H1 (cell line): ENCODE measurements at regions not wholly inside any gene's neighbourhood (a gene's known extent, or its start where the extent isn't known, plus 50 kb on each side); places are given as distances from the start of the nearest gene placed in this dataset.

Experiments
- CTCF ChIA-PET: fragments of 300-600 bp; sonication (Branson Sonifier 250); formaldehyde crosslinking; loops from one replicate; lab custom pipeline; 2021; ENCODE audit not compliant: partially characterized antibody; lab: Charles Lee
- POLR2A ChIA-PET: fragments of 300-600 bp; sonication (Branson Sonifier 250); formaldehyde crosslinking; loops from one replicate; lab custom pipeline; 2021; ENCODE audit warnings: inconsistent platforms; ENCODE audit not compliant: partially characterized antibody; lab: Charles Lee
- DNase-seq, 2 experiments: peaks; one replicate each; pipeline versions ENCODE4 v3.0.0 to v3.0.0-alpha.2; 2010 to 2022; ENCODE audit warnings: low spot score in 2 of 2, low read depth in 1 of 2, mixed read lengths in 1 of 2
- FAIRE-seq: peaks from 2 replicates; lab custom pipeline; 2011; peaks lifted over from hg19 to GRCh38; lab: Jason Lieb, UNC
- H2AFZ ChIP-seq: 2 replicates; pipeline ENCODE4 v1.8.1; 2012; ENCODE audit warnings: low read length, inconsistent platforms
- H2AK5ac ChIP-seq: 2 replicates; pipeline ENCODE4 v1.6.1; 2013; ENCODE audit warnings: low read depth, low read length
- H2BK120ac ChIP-seq: replicated peaks from 2 replicates; pipeline ENCODE3; 2013; ENCODE audit warnings: low read depth, low read length, inconsistent platforms
- H2BK12ac ChIP-seq: 2 replicates; pipeline ENCODE4 v1.6.1; 2013; ENCODE audit warnings: low read depth, low read length
- H2BK15ac ChIP-seq: 2 replicates; pipeline ENCODE4 v1.6.1; 2013; ENCODE audit warnings: low read length
- H2BK20ac ChIP-seq: 2 replicates; pipeline ENCODE4 v1.6.1; 2013; ENCODE audit warnings: low read length
- H2BK5ac ChIP-seq: 2 replicates; pipeline ENCODE4 v1.6.1; 2013; ENCODE audit warnings: low read depth, low read length
- H3K14ac ChIP-seq: 2 replicates; pipeline ENCODE4 v1.6.1; 2013; ENCODE audit warnings: inconsistent platforms; ENCODE audit not compliant: insufficient read length
- H3K18ac ChIP-seq: 2 replicates; pipeline ENCODE4 v1.6.1; 2013; ENCODE audit warnings: low read length; ENCODE audit errors: extremely low read depth
- H3K23ac ChIP-seq: 2 replicates; pipeline ENCODE4 v1.6.1; 2013; ENCODE audit warnings: inconsistent platforms; ENCODE audit not compliant: insufficient read length
- H3K23me2 ChIP-seq: 2 replicates; pipeline ENCODE4 v1.6.1; 2013; ENCODE audit warnings: low read depth, low read length
- H3K27ac ChIP-seq: 2 replicates; pipeline ENCODE4 v1.6.1; 2011; ENCODE audit warnings: low read depth, low read length, inconsistent platforms
- H3K27me3 ChIP-seq, 4 experiments: replicated peaks in 1 of 4; 1 replicate in 1 of 4; 2 replicates in 3 of 4; pipeline versions ENCODE4 v1.6.1 to v1.8.1; 2011 to 2013; ENCODE audit warnings: low read length in 3 of 4, mild to moderate bottlenecking in 3 of 4, inconsistent platforms in 2 of 4, mixed read lengths in 2 of 4, moderate library complexity in 1 of 4; ENCODE audit not compliant: control insufficient read depth in 3 of 4, insufficient read depth in 3 of 4; ENCODE audit errors: extremely low read depth in 1 of 4
- H3K36me3 ChIP-seq, 4 experiments: 2 replicates each; pipeline versions ENCODE4 v1.6.1 to v1.8.1; 2011 to 2013; ENCODE audit warnings: mild to moderate bottlenecking in 4 of 4, low read length in 3 of 4, moderate library complexity in 2 of 4, control low read depth in 1 of 4, inconsistent platforms in 1 of 4; ENCODE audit not compliant: insufficient read depth in 4 of 4, control insufficient read depth in 2 of 4
- H3K4ac ChIP-seq: replicated peaks from 2 replicates; pipeline ENCODE3; 2013; ENCODE audit warnings: low read length, low read depth, mixed read lengths, inconsistent platforms; ENCODE audit not compliant: insufficient read length
- H3K4me1 ChIP-seq, 4 experiments: replicated peaks in 1 of 4; 1 replicate in 1 of 4; 2 replicates in 3 of 4; pipeline versions ENCODE4 v1.6.1 to v1.8.1; 2011 to 2013; ENCODE audit warnings: low read length in 3 of 4, inconsistent platforms in 2 of 4, mixed read lengths in 1 of 4; ENCODE audit not compliant: insufficient read depth in 4 of 4, control insufficient read depth in 3 of 4
- H3K4me2 ChIP-seq, 2 experiments: 2 replicates each; pipeline versions ENCODE4 v1.6.1 to v1.8.1; 2011 to 2013; ENCODE audit warnings: low read depth in 2 of 2, low read length in 2 of 2, control low read depth in 1 of 2, inconsistent platforms in 1 of 2, mild to moderate bottlenecking in 1 of 2; ENCODE audit not compliant: insufficient read depth in 1 of 2
- H3K4me3 ChIP-seq, 4 experiments: fragments of 200-600, 300-600 bp in 1 of 4; sonication (generic), shearing (Covaris generic), sonication (Bioruptor Twin) in 1 of 4; 2 replicates each; pipeline versions ENCODE4 v1.5.1 to v1.8.1; 2011 to 2016; ENCODE audit warnings: low read length in 4 of 4, low read depth in 3 of 4, control low read depth in 2 of 4, inconsistent platforms in 2 of 4, mild to moderate bottlenecking in 2 of 4, mixed read lengths in 1 of 4, moderate library complexity in 1 of 4; ENCODE audit not compliant: insufficient read depth in 2 of 4; ENCODE audit errors: extremely low read depth in 1 of 4
- H3K56ac ChIP-seq: replicated peaks from 2 replicates; pipeline ENCODE3; 2013; ENCODE audit warnings: low read depth, mild to moderate bottlenecking, mixed read lengths, low read length, inconsistent platforms; ENCODE audit not compliant: insufficient read length
- H3K79me1 ChIP-seq: 2 replicates; pipeline ENCODE4 v1.6.1; 2013; ENCODE audit warnings: low read depth, low read length, control low read depth
- H3K79me2 ChIP-seq, 2 experiments: 2 replicates each; pipeline versions ENCODE4 v1.6.1 to v1.8.1; 2012 to 2013; ENCODE audit warnings: low read length in 2 of 2, mild to moderate bottlenecking in 2 of 2, inconsistent platforms in 1 of 2; ENCODE audit not compliant: insufficient read depth in 2 of 2, control insufficient read depth in 1 of 2
- H3K9ac ChIP-seq, 4 experiments: replicated peaks in 1 of 4; 1 replicate in 1 of 4; 2 replicates in 3 of 4; pipeline versions ENCODE4 v1.6.1 to v1.8.1; 2011 to 2013; ENCODE audit warnings: low read depth in 3 of 4, low read length in 3 of 4, control low read depth in 2 of 4, mild to moderate bottlenecking in 2 of 4, moderate library complexity in 2 of 4, inconsistent platforms in 1 of 4; ENCODE audit errors: extremely low read depth in 1 of 4
- H3K9me3 ChIP-seq, 2 experiments: 2 replicates each; pipeline versions ENCODE4 v1.6.1 to v1.8.1; 2012 to 2013; ENCODE audit warnings: mild to moderate bottlenecking in 2 of 2, moderate library complexity in 2 of 2, control low read depth in 1 of 2, inconsistent platforms in 1 of 2, low read depth in 1 of 2, low read length in 1 of 2, mixed read lengths in 1 of 2; ENCODE audit not compliant: insufficient read depth in 2 of 2
- H4K20me1 ChIP-seq, 2 experiments: replicated peaks in 1 of 2; 2 replicates each; pipeline versions ENCODE3 to v1.8.1; 2011 to 2013; ENCODE audit warnings: inconsistent platforms in 2 of 2, low read length in 2 of 2, mild to moderate bottlenecking in 1 of 2; ENCODE audit not compliant: insufficient read depth in 2 of 2, control insufficient read depth in 1 of 2
- H4K5ac ChIP-seq: 2 replicates; pipeline ENCODE4 v1.6.1; 2013; ENCODE audit warnings: low read length, low read depth, mixed read lengths, inconsistent platforms; ENCODE audit not compliant: insufficient read length
- H4K8ac ChIP-seq: 2 replicates; pipeline ENCODE4 v1.8.0; 2013; ENCODE audit warnings: mild to moderate bottlenecking, moderate library complexity, low read length, inconsistent platforms; ENCODE audit not compliant: insufficient read depth; ENCODE audit errors: extremely low read depth
- H4K91ac ChIP-seq: replicated peaks from 2 replicates; pipeline ENCODE3; 2013; ENCODE audit warnings: low read length, mixed read lengths, inconsistent platforms; ENCODE audit not compliant: insufficient read length
- CBX8 ChIP-seq: fragments of 300-800, 300-1000 bp; sonication (generic); IDR thresholded peaks from 2 replicates; pipeline ENCODE4 v1.7.1; 2016; ENCODE audit warnings: low read depth, low read length, borderline replicate concordance
- EP300 ChIP-seq, 2 experiments: IDR thresholded peaks; 1 replicate in 1 of 2; 2 replicates in 1 of 2; pipeline ENCODE4 v1.6.1; 2011 to 2012; ENCODE audit warnings: low read depth in 2 of 2, low read length in 2 of 2, mild to moderate bottlenecking in 2 of 2, borderline replicate concordance in 1 of 2, inconsistent platforms in 1 of 2, moderate library complexity in 1 of 2
- FOSL1 ChIP-seq: IDR thresholded peaks from 2 replicates; pipeline ENCODE4 v1.6.1; 2011; ENCODE audit warnings: mild to moderate bottlenecking, low read depth, low read length, moderate library complexity; ENCODE audit not compliant: insufficient read depth
- KDM1A ChIP-seq: fragments of 200-600, 300-600 bp; sonication (generic); IDR thresholded peaks from 2 replicates; pipeline ENCODE4 v1.7.1; 2016; ENCODE audit warnings: mild to moderate bottlenecking, low read length, borderline replicate concordance
- KDM4A ChIP-seq: IDR thresholded peaks from one replicate; pipeline ENCODE4 v1.7.1; 2012; ENCODE audit warnings: low read depth, mild to moderate bottlenecking, moderate library complexity, low read length, inconsistent platforms; ENCODE audit not compliant: severe bottlenecking
- KDM5A ChIP-seq: fragments of 200-600 bp; IDR thresholded peaks from 2 replicates; pipeline ENCODE4 v1.7.1; 2012; ENCODE audit warnings: mild to moderate bottlenecking, low read length, inconsistent platforms, mixed read lengths
- POLR2A ChIP-seq, 2 experiments: IDR thresholded peaks; 1 replicate in 1 of 2; 2 replicates in 1 of 2; pipeline ENCODE4 v1.6.1; 2011; ENCODE audit warnings: low read depth in 2 of 2, low read length in 2 of 2, mild to moderate bottlenecking in 2 of 2; ENCODE audit errors: control extremely low read depth in 1 of 2
- RAD21 ChIP-seq, 2 experiments: IDR thresholded peaks in 1 of 2; conservative IDR thresholded peaks in 1 of 2; 2 replicates each; pipeline ENCODE4 v1.6.1; 2011; ENCODE audit warnings: low read depth in 2 of 2, low read length in 2 of 2, improper control_type of control experiment in 1 of 2, inconsistent platforms in 1 of 2, mild to moderate bottlenecking in 1 of 2, moderate library complexity in 1 of 2
- SAP30 ChIP-seq: fragments of 300-600 bp; sonication (generic); IDR thresholded peaks from 2 replicates; pipeline ENCODE4 v1.7.1; 2012; ENCODE audit warnings: low read length, moderate library complexity, mild to moderate bottlenecking, inconsistent platforms; ENCODE audit not compliant: insufficient read depth, insufficient replicate concordance
- SIN3A ChIP-seq, 2 experiments: IDR thresholded peaks in 1 of 2; conservative IDR thresholded peaks in 1 of 2; 2 replicates each; pipeline ENCODE4 v1.6.1; 2011 to 2012; ENCODE audit warnings: low read length in 2 of 2, improper control_type of control experiment in 1 of 2, low read depth in 1 of 2, mild to moderate bottlenecking in 1 of 2
- WGBS, 2 experiments: shearing (Covaris generic) in 1 of 2; methylation state at CpG; one replicate each; pipeline versions ENCODE4 v1.1.6 to v1.1.7; 2013 to 2015; ENCODE audit warnings: low lambda C conversion rate in 2 of 2, mixed read lengths in 2 of 2, inconsistent platforms in 1 of 2, low coverage in 1 of 2, missing lambda C conversion rate in 1 of 2; ENCODE audit not compliant: insufficient replicate concordance in 2 of 2, insufficient coverage in 1 of 2, insufficient read length in 1 of 2; ENCODE audit errors: extremely low coverage in 1 of 2, missing lambda C conversion rate in 1 of 2; 5-methylcytosine and 5-hydroxymethylcytosine counted together

DNA sequence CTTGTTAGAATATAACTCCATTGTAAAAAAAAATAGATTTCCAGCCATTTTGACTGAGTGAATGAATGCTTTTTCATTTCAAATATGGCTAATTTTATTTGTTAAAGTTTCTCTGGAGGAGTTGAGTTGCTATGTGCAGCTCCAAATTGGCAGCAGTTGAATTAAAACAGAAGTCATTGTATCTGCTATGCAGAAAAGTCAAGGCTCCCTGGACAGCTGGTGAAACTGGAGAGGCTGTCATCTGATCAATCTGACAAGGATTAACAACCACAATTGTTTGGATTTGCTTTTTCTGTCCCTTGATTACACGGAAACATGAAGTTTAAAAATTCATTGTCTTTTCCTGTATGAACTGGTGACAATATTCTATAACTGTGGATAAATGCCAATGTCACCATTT is 713.9 kb downstream of the EFNA5 start:
- no peaks in the 10 kb centered on the region for H3K79me2 ChIP-seq
- H4K5ac ChIP-seq = no peak overlapping the region
- H2BK5ac ChIP-seq = no peak overlapping the region
- no peaks in the 10 kb centered on the region; a peak in 2 of 8 replicates for H3K36me3 ChIP-seq
- no peak overlapping the region for H2BK15ac ChIP-seq
- H3K56ac ChIP-seq = no peak overlapping the region
- H3K79me1 ChIP-seq = no peaks in the 10 kb centered on the region
- no peak overlapping the region for H3K23ac ChIP-seq
- WGBS, 2 experiments = 72% methylated on average over 1 of the region's 1 CpG; no CpG with 5 or more reads in 1 of the 2 experiments
- no peak for FAIRE-seq
- H3K9ac ChIP-seq = no peak overlapping the region
- H4K8ac ChIP-seq = no peak overlapping the region
- H3K4ac ChIP-seq = no peak overlapping the region
- H2AFZ ChIP-seq = no peak overlapping the region
- H3K9me3 ChIP-seq = no peaks in the 10 kb centered on the region
- H3K4me2 ChIP-seq = no peak overlapping the region
- no peaks in the 10 kb centered on the region for H3K27me3 ChIP-seq
- POLR2A ChIA-PET = no interaction called here
- no peak overlapping the region for H2BK120ac ChIP-seq
- H4K91ac ChIP-seq = no peak overlapping the region
- H3K4me3 ChIP-seq = no peak overlapping the region
- no peak for DNase-seq
- no peak overlapping the region for H3K27ac ChIP-seq
- H3K23me2 ChIP-seq = no peaks in the 10 kb centered on the region
- TF ChIP-seq SIN3A (conservative IDR thresholded peaks at IDR 0.05 in 1 of 2, IDR thresholded peaks at IDR 0.05 in 1 of 2; ENCODE audit: low read depth in 1 of 2, low read length in 2 of 2) (no peak), SAP30 (no peak), FOSL1 (no peak), KDM5A (no peak), KDM1A (no peak), KDM4A (no peak), POLR2A (IDR thresholded peaks at IDR 0.05; ENCODE audit: control extremely low read depth in 1 of 2, low read depth in 2 of 2, low read length in 2 of 2) (no peak), CBX8 (no peak), EP300 (IDR thresholded peaks at IDR 0.05; ENCODE audit: borderline replicate concordance in 1 of 2, low read depth in 2 of 2, low read length in 2 of 2) (no peak), RAD21 (IDR thresholded peaks at IDR 0.05 in 1 of 2, conservative IDR thresholded peaks at IDR 0.05 in 1 of 2; ENCODE audit: low read depth in 2 of 2, low read length in 2 of 2) (no peak)
- no peak overlapping the region for H2BK20ac ChIP-seq
- H3K18ac ChIP-seq = no peak overlapping the region
- H3K14ac ChIP-seq = no peak overlapping the region
- CTCF ChIA-PET = interaction anchor here (0.6 to 1.5 kb wide), 3 partner anchors 8 to 81 kb away, joined by 4 to 5 read pairs (median 4); no protein-coding TSS in a partner anchor
- no peaks in the 10 kb centered on the region for H4K20me1 ChIP-seq
- H3K4me1 ChIP-seq = no peaks in the 10 kb centered on the region
- no peak overlapping the region for H2AK5ac ChIP-seq
- H2BK12ac ChIP-seq = no peak overlapping the region
